ENCODE measurements at regions not wholly inside any gene's neighbourhood (a gene's known extent, or its start where the extent isn't known, plus 50 kb on each side); places are given as distances from the start of the nearest gene placed in this dataset.

GRCh38 chr5:72597456-72597948 is 90.3 kb upstream of the ZNF366 start (continued):
- TF ChIP-seq ZNF57 (CRISPR knock-in tag; IDR thresholded peaks at IDR 0.05) (no peak), RAD21 (CRISPR knock-in tag; conservative IDR thresholded peaks at IDR 0.05 in 1 of 2, IDR thresholded peaks at IDR 0.05 in 1 of 2) (peak in 1 of 2 experiments; percentile 4; a peak in 2 of 4 replicates), ERF (CRISPR knock-in tag; IDR thresholded peaks at IDR 0.05) (no peak), ZNF121 (CRISPR knock-in tag; conservative IDR thresholded peaks at IDR 0.05) (no peak), SAP30 (IDR thresholded peaks at IDR 0.05; ENCODE audit: borderline replicate concordance, insufficient read depth, low read depth, low read length, poor library complexity, severe bottlenecking) (peak; percentile 31), ZNF3 (CRISPR knock-in tag; IDR thresholded peaks at IDR 0.05) (no peak), NFYB (IDR thresholded peaks at IDR 0.05; ENCODE audit: extremely low read depth, insufficient read length) (no peak), RCOR1 (IDR thresholded peaks at IDR 0.05; ENCODE audit: borderline replicate concordance in 1 of 2, low read depth in 2 of 2, low read length in 2 of 2) (peak; percentile 34 to 94; a peak in 3 of 4 replicates), ZNF780A (CRISPR knock-in tag; IDR thresholded peaks at IDR 0.05) (no peak), CCAR2 (IDR thresholded peaks at IDR 0.05; ENCODE audit: low read depth, low read length) (no peak), ATF7 (IDR thresholded peaks at IDR 0.05) (peak; percentile 70; the same call in 1 of the 2 replicates), ADNP (tag; IDR thresholded peaks at IDR 0.05) (no peak; the same call in 1 of the 2 replicates)
- TF ChIP-seq, protein P1, sequence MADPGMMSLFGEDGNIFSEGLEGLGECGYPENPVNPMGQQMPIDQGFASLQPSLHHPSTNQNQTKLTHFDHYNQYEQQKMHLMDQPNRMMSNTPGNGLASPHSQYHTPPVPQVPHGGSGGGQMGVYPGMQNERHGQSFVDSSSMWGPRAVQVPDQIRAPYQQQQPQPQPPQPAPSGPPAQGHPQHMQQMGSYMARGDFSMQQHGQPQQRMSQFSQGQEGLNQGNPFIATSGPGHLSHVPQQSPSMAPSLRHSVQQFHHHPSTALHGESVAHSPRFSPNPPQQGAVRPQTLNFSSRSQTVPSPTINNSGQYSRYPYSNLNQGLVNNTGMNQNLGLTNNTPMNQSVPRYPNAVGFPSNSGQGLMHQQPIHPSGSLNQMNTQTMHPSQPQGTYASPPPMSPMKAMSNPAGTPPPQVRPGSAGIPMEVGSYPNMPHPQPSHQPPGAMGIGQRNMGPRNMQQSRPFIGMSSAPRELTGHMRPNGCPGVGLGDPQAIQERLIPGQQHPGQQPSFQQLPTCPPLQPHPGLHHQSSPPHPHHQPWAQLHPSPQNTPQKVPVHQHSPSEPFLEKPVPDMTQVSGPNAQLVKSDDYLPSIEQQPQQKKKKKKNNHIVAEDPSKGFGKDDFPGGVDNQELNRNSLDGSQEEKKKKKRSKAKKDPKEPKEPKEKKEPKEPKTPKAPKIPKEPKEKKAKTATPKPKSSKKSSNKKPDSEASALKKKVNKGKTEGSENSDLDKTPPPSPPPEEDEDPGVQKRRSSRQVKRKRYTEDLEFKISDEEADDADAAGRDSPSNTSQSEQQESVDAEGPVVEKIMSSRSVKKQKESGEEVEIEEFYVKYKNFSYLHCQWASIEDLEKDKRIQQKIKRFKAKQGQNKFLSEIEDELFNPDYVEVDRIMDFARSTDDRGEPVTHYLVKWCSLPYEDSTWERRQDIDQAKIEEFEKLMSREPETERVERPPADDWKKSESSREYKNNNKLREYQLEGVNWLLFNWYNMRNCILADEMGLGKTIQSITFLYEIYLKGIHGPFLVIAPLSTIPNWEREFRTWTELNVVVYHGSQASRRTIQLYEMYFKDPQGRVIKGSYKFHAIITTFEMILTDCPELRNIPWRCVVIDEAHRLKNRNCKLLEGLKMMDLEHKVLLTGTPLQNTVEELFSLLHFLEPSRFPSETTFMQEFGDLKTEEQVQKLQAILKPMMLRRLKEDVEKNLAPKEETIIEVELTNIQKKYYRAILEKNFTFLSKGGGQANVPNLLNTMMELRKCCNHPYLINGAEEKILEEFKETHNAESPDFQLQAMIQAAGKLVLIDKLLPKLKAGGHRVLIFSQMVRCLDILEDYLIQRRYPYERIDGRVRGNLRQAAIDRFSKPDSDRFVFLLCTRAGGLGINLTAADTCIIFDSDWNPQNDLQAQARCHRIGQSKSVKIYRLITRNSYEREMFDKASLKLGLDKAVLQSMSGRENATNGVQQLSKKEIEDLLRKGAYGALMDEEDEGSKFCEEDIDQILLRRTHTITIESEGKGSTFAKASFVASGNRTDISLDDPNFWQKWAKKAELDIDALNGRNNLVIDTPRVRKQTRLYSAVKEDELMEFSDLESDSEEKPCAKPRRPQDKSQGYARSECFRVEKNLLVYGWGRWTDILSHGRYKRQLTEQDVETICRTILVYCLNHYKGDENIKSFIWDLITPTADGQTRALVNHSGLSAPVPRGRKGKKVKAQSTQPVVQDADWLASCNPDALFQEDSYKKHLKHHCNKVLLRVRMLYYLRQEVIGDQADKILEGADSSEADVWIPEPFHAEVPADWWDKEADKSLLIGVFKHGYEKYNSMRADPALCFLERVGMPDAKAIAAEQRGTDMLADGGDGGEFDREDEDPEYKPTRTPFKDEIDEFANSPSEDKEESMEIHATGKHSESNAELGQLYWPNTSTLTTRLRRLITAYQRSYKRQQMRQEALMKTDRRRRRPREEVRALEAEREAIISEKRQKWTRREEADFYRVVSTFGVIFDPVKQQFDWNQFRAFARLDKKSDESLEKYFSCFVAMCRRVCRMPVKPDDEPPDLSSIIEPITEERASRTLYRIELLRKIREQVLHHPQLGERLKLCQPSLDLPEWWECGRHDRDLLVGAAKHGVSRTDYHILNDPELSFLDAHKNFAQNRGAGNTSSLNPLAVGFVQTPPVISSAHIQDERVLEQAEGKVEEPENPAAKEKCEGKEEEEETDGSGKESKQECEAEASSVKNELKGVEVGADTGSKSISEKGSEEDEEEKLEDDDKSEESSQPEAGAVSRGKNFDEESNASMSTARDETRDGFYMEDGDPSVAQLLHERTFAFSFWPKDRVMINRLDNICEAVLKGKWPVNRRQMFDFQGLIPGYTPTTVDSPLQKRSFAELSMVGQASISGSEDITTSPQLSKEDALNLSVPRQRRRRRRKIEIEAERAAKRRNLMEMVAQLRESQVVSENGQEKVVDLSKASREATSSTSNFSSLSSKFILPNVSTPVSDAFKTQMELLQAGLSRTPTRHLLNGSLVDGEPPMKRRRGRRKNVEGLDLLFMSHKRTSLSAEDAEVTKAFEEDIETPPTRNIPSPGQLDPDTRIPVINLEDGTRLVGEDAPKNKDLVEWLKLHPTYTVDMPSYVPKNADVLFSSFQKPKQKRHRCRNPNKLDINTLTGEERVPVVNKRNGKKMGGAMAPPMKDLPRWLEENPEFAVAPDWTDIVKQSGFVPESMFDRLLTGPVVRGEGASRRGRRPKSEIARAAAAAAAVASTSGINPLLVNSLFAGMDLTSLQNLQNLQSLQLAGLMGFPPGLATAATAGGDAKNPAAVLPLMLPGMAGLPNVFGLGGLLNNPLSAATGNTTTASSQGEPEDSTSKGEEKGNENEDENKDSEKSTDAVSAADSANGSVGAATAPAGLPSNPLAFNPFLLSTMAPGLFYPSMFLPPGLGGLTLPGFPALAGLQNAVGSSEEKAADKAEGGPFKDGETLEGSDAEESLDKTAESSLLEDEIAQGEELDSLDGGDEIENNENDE (IDR thresholded peaks at IDR 0.05; ENCODE audit: low read depth, low read length) = no peak
- TF ChIP-seq, protein P2, sequence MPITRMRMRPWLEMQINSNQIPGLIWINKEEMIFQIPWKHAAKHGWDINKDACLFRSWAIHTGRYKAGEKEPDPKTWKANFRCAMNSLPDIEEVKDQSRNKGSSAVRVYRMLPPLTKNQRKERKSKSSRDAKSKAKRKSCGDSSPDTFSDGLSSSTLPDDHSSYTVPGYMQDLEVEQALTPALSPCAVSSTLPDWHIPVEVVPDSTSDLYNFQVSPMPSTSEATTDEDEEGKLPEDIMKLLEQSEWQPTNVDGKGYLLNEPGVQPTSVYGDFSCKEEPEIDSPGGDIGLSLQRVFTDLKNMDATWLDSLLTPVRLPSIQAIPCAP (CRISPR knock-in tag; IDR thresholded peaks at IDR 0.05; ENCODE audit: borderline replicate concordance) = no peak
- TF ChIP-seq, protein P3, sequence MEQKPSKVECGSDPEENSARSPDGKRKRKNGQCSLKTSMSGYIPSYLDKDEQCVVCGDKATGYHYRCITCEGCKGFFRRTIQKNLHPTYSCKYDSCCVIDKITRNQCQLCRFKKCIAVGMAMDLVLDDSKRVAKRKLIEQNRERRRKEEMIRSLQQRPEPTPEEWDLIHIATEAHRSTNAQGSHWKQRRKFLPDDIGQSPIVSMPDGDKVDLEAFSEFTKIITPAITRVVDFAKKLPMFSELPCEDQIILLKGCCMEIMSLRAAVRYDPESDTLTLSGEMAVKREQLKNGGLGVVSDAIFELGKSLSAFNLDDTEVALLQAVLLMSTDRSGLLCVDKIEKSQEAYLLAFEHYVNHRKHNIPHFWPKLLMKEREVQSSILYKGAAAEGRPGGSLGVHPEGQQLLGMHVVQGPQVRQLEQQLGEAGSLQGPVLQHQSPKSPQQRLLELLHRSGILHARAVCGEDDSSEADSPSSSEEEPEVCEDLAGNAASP (IDR thresholded peaks at IDR 0.05) = no peak
